K562 (cell line): ENCODE measurements at regions not wholly inside any gene's neighbourhood (a gene's known extent, or its start where the extent isn't known, plus 50 kb on each side); places are given as distances from the start of the nearest gene placed in this dataset.

Source experiments
- ADNP ChIP-seq: fragments of 200-800 bp; sonication (Bioruptor generic); IDR thresholded peaks from 2 replicates; pipeline ENCODE4 v1.6.1; 2016; ENCODE audit warnings: missing genetic modification characterization, missing compliant biosample characterization
- BCOR ChIP-seq: fragments of 450-650 bp; IDR thresholded peaks from 2 replicates; pipeline ENCODE4 v1.6.1; 2016
- CBX5 ChIP-seq: IDR thresholded peaks from 2 replicates; pipeline ENCODE4 v1.6.1; 2014; ENCODE audit warnings: low read depth, borderline replicate concordance
- CREM ChIP-seq: IDR thresholded peaks from 2 replicates; pipeline ENCODE4 v1.6.1; 2014; ENCODE audit warnings: antibody characterized with exemption, low read depth
- EGR1 ChIP-seq: fragments of 450-650 bp; conservative IDR thresholded peaks from 2 replicates; pipeline ENCODE4 v1.6.1; 2017; ENCODE audit warnings: mild to moderate bottlenecking
- ETV5 ChIP-seq: sonication (generic); formaldehyde crosslinking; IDR thresholded peaks from 2 replicates; pipeline ENCODE4 v1.4.0; 2020; ENCODE audit warnings: low read depth, mild to moderate bottlenecking, missing genetic modification reagents
- JUNB ChIP-seq: fragments of 450-650 bp; formaldehyde crosslinking; conservative IDR thresholded peaks from 2 replicates; pipeline ENCODE4 v1.4.0; 2020; ENCODE audit warnings: mild to moderate bottlenecking
- MAZ ChIP-seq, 2 experiments: fragments of 450-650 bp in 1 of 2; sonication (generic) in 1 of 2; formaldehyde crosslinking; IDR thresholded peaks in 1 of 2; conservative IDR thresholded peaks in 1 of 2; 2 replicates each; pipeline versions ENCODE4 v1.4.0 to v1.5.0; 2020; ENCODE audit warnings: mild to moderate bottlenecking in 1 of 2, missing genetic modification reagents in 1 of 2
- NFE2 ChIP-seq: IDR thresholded peaks from 2 replicates; pipeline ENCODE4 v1.6.1; 2014; ENCODE audit warnings: antibody characterized with exemption, low read depth
- NR3C1 ChIP-seq: sonication (generic); formaldehyde crosslinking; IDR thresholded peaks from 2 replicates; pipeline ENCODE4 v1.8.1; 2022; ENCODE audit warnings: missing genetic modification reagents
- RAD21 ChIP-seq, 2 experiments: fragments of 250-450 bp in 1 of 2; fragments of 450-650 bp in 1 of 2; sonication (Bioruptor Pico) in 1 of 2; formaldehyde crosslinking in 1 of 2; IDR thresholded peaks in 1 of 2; conservative IDR thresholded peaks in 1 of 2; 2 replicates each; pipeline versions ENCODE4 v1.4.0 to v1.8.0; 2020 to 2022; ENCODE audit warnings: mild to moderate bottlenecking in 2 of 2, moderate library complexity in 1 of 2
- STAG1 ChIP-seq: sonication (generic); formaldehyde crosslinking; IDR thresholded peaks from 2 replicates; pipeline ENCODE4 v1.5.0; 2020; ENCODE audit warnings: missing genetic modification reagents, borderline replicate concordance
- WHSC1 ChIP-seq: IDR thresholded peaks from one replicate; pipeline ENCODE4 v1.6.1; 2012; ENCODE audit warnings: low read length, control low read depth, inconsistent platforms
- ZBTB7A ChIP-seq: IDR thresholded peaks from 2 replicates; pipeline ENCODE4 v1.6.1; 2011; ENCODE audit warnings: low read depth, mild to moderate bottlenecking, low read length, moderate library complexity, borderline replicate concordance; ENCODE audit not compliant: control insufficient read depth
- ZNF12 ChIP-seq: sonication (generic); formaldehyde crosslinking; IDR thresholded peaks from 2 replicates; pipeline ENCODE4 v1.4.0; 2020; ENCODE audit warnings: mild to moderate bottlenecking, missing genetic modification reagents
- ZNF197 ChIP-seq: fragments of 200-800 bp; sonication (Bioruptor generic); IDR thresholded peaks from 2 replicates; pipeline ENCODE4 v1.6.1; 2016; ENCODE audit warnings: low read depth, missing genetic modification characterization, missing compliant biosample characterization
- ZNF695 ChIP-seq: fragments of 450-650 bp; formaldehyde crosslinking; IDR thresholded peaks from 2 replicates; pipeline ENCODE4 v1.4.0; 2020; ENCODE audit warnings: mild to moderate bottlenecking, moderate library complexity
- ZNF696 ChIP-seq: fragments of 250-450 bp; sonication (Bioruptor Pico); conservative IDR thresholded peaks from 2 replicates; pipeline ENCODE4 v1.4.0; 2020; ENCODE audit warnings: mild to moderate bottlenecking, moderate library complexity
- ZZZ3 ChIP-seq: fragments of 450-650 bp; IDR thresholded peaks from 2 replicates; pipeline ENCODE4 v1.6.1; 2016; ENCODE audit warnings: antibody characterized with exemption, mild to moderate bottlenecking, moderate library complexity
- TF ChIP-seq, protein P1 (sequence below): fragments of 250-450 bp; sonication (Bioruptor Pico); IDR thresholded peaks from 2 replicates; pipeline ENCODE4 v1.8.0; 2021; ENCODE audit warnings: borderline replicate concordance, mild to moderate bottlenecking, moderate library complexity; ENCODE audit not compliant: poor library complexity, severe bottlenecking

DNA sequence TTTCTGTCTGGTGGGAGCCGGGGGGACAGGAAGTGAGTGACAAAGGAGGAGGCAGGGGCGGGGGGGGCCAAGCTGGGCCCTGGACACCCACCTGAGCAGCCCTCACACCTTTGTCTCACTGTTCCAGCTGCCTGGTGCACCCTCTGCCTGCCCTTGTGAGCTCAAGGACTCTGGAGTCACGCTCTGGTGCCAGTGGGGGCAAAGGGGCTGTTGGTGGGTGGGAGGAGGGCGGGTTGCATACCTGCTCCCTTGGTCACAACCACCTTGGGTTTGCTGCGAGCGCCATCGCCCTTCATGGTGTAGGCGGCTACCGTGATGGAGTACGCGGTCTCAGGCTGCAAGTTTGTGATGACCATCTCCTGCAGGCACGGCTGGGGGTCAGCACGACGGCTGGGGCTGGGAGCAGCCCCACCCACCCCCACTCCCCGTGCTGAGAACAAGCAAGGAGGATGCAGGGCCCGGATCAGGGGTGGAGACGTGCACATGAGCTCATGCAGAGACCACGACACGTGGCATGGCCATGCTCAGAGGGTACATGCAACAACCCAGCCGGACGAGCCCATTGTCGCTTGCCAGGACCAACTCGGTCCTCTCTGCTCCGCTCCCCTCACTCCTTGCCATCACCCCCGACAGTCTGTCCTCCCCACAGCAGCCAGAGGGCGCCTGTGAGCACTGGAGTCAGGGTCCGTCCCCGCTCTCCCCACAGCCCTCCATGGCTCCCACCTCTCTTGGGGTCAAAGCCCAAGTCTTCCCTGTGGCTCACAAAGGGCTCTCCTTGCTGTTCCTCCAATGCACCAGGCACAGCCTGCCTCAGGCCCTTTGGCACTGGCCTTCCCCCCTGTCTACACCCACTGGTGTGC lies 114.9 kb downstream of the PTPRS start (continued):
- TF ChIP-seq WHSC1, result no peak
- 0 out of 2 replicates have a peak, but pooled peaks have one; percentile 18 for TF ChIP-seq CREM
- TF ChIP-seq ZNF696, result no peak
- TF ChIP-seq NR3C1 (CRISPR knock-in tag), result no peak
- TF ChIP-seq ZNF695 (CRISPR knock-in tag), result no peak
- no peak for TF ChIP-seq JUNB (CRISPR knock-in tag)
- no peak for TF ChIP-seq ETV5 (CRISPR knock-in tag)
- no peak for TF ChIP-seq ADNP
- no peak for TF ChIP-seq ZNF197 (CRISPR knock-in tag)
- no peak for TF ChIP-seq NFE2
- TF ChIP-seq CBX5, result no peak
- peak in 1 of 2 experiments; percentile 58; a peak in 2 of 4 replicates for TF ChIP-seq RAD21 (CRISPR knock-in tag; conservative IDR thresholded peaks at IDR 0.05 in 1 of 2, IDR thresholded peaks at IDR 0.05 in 1 of 2)
- peak; percentile 68 for TF ChIP-seq BCOR
- peak; percentile 39; the same call in 1 of the 2 replicates for TF ChIP-seq ZBTB7A
- no peak for TF ChIP-seq ZNF12 (CRISPR knock-in tag)
- peak in 1 of 2 experiments; percentile 68; a peak in 1 of 4 replicates for TF ChIP-seq MAZ (CRISPR knock-in tag; conservative IDR thresholded peaks at IDR 0.05 in 1 of 2, IDR thresholded peaks at IDR 0.05 in 1 of 2)
- no peak for TF ChIP-seq EGR1
- TF ChIP-seq ZZZ3, result no peak
- no peak; the same call in 1 of the 2 replicates for TF ChIP-seq STAG1
- TF ChIP-seq, protein P1, sequence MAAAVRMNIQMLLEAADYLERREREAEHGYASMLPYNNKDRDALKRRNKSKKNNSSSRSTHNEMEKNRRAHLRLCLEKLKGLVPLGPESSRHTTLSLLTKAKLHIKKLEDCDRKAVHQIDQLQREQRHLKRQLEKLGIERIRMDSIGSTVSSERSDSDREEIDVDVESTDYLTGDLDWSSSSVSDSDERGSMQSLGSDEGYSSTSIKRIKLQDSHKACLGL, result no peak
